ENCODE measurements at regions not wholly inside any gene's neighbourhood (a gene's known extent, or its start where the extent isn't known, plus 50 kb on each side); places are given as distances from the start of the nearest gene placed in this dataset.
"Not testable (repeated sequence)": the region's sequence is repeated elsewhere in the genome, so short reads cannot be mapped to it uniquely, and the experiment has no call there.

- intact Hi-C loops (cut with DNase I) = no loop called here
- ATAC-seq = no peak
- no peak for DNase-seq (ENCODE audit: missing footprints)
Measured at GRCh38 chr7:146057958-146058357, 58.6 kb upstream of the CNTNAP2 start.

DNA sequence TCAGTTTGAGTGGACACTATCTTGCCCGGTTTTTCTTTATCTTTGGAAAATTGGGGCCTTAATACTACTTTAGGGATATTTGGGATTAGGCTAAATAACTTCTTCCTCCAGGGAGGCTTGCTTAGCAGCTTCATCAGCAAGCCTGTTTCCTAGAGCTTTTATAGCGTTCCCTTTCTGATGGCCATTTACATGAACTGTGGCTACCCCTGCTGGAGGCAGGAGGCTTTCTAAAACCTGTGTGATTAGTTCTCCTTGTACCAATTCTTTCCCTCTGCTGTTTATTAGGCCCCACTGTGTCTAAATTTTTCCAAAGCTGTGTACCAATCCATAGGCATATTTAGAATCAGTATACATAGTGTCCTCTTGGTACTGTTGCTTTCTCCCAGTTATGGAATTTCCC, 61.7 kb upstream of the CNTNAP2 start:
- ATAC-seq = no peak
- intact Hi-C loops (cut with DNase I) = no loop called here

DNA sequence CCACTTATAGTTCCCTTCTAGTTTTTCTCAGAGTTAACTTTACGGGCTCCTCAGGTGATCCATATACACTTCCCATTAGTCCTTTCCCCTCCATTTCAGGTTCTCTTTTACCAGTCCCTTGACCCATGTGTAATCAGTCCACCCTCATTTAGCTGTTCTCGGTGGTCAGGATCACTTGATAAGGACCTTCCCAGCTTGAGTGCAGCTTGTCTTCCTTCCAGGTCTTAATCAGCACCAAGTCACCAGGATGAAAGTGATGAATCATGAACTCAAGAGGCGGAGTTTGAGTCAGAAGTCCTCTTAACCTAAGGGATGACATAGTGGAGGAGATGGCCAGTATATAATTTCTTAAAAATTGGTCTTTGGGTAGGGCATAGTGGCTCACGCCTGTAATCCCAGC, 63.1 kb upstream of the CNTNAP2 start:
- intact Hi-C loops (cut with DNase I) = no loop called here
- DNase-seq (ENCODE audit: missing footprints) (no peak), ATAC-seq (no peak)

More for the DNA sequence above, 61.7 kb upstream of the CNTNAP2 start:
- no peak for DNase-seq (ENCODE audit: missing footprints)

DNA sequence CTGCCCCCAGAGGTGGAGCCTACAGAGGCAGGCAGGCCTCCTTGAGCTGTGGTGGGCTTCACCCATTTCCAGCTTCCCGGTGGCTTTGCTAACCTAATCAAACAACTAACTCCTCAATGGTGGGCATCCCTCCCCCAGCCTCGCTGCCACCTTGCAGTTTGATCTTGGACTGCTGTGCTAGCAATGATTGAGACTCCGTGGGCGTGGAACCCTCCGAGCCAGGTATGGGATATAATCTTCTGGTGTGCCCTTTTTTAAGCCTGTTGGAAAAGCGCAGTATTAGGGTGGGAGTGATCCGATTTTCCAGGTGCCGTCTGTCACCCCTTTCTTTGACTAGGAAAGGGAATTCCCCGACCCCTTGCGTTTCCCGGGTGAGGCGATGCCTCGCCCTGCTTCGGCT, 73.3 kb upstream of the CNTNAP2 start:
- intact Hi-C loops (cut with DNase I); ATAC-seq: not testable (repeated sequence)
- peak; percentile 61 for DNase-seq (ENCODE audit: missing footprints)

GRCh38 chr7:146028251-146028750, 88.3 kb upstream of the CNTNAP2 start:
- no peak for ATAC-seq
- intact Hi-C loops (cut with DNase I) = no loop called here
- DNase-seq (ENCODE audit: missing footprints) = no peak

DNA sequence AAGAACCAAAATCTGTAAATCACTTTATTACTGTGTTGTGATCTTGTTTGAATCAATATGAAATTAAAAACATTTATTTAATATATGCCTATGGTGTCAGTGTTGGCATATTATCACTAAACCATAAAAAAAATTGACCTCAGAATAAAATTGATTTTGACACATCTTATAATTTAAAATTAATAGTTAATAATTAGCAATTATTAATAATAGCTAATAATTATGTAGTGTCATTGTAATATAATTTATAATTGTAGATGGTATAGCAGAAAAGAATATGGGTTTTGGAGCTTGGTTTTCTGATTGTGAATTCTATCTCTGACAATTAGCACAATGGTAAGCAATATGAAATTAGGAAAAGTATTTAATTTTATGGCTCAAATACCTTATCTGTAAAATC, 89.4 kb upstream of the CNTNAP2 start:
- intact Hi-C loops (cut with DNase I) = no loop called here
- ATAC-seq = no peak
- DNase-seq (ENCODE audit: missing footprints) = no peak

DNA sequence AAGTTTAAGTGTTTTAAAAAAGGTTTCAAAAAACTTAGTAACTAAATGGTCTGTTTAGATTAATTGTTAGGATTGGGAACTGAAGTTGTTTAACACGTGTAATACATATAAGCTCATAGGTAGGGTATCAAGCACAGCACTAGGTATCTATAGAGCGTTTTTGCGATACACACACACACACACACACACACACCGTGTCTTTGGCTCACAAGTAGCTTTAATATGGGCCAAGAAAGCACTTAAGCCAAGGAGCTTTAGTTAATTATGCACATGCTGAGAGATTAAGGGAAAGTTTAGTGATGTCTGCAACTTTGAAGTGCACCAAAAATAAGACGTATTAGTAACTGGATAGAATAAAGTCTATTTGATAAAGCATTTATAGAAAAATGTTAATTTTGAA, 93.8 kb upstream of the CNTNAP2 start:
- DNase-seq (ENCODE audit: missing footprints) (no peak), ATAC-seq (no peak)
- intact Hi-C loops (cut with DNase I) = no loop called here

GRCh38 chr7:146019041-146020004, 97.3 kb upstream of the CNTNAP2 start:
- ATAC-seq; intact Hi-C loops (cut with DNase I): not testable (repeated sequence)

GRCh38 chr7:146017366-146017765, 99.2 kb upstream of the CNTNAP2 start:
- ATAC-seq; intact Hi-C loops (cut with DNase I); DNase-seq (ENCODE audit: missing footprints): not testable (repeated sequence)

More at GRCh38 chr7:146019041-146020004, 97.3 kb upstream of the CNTNAP2 start:
- not testable (repeated sequence) for DNase-seq (ENCODE audit: missing footprints)

DNA sequence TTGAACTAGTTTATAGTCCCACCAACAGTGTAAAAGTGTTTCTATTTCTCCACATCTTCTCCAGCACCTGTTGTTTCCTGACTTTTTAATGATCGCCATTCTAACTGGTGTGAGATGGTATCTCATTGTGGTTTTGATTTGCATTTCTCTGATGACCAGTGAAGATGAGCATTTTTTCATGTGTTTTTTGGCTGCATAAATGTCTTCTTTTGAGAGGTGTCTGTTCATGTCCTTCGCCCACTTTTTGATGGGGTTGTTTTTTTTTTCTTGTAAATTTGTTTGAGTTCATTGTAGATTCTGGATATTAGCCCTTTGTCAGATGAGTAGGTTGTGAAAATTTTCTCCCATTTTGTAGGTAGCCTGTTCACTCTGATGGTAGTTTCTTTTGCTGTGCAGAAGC, 102.4 kb upstream of the CNTNAP2 start:
- ATAC-seq; intact Hi-C loops (cut with DNase I); DNase-seq (ENCODE audit: missing footprints): not testable (repeated sequence)

DNA sequence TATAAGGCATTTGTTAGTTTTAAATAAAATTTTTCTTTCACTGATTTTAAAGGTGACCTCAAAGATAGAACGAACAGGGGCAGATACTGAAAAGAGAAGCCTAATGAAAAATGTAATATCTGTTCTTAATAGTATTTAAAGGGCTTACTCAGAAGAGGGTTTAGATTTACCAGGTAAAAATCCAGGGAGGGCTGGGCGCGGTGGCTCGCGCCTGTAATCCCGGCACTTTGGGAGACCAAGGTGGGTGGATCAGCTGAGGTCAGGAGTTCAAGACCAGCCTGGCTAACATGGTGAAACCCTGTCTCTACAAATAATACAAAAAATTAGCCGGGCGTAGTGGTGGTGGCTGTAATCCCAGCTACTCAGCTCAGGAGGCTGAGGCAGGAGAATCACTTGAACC, 108.3 kb upstream of the CNTNAP2 start:
- ATAC-seq (no peak), DNase-seq (ENCODE audit: missing footprints) (no peak)
- intact Hi-C loops (cut with DNase I) = no loop called here

DNA sequence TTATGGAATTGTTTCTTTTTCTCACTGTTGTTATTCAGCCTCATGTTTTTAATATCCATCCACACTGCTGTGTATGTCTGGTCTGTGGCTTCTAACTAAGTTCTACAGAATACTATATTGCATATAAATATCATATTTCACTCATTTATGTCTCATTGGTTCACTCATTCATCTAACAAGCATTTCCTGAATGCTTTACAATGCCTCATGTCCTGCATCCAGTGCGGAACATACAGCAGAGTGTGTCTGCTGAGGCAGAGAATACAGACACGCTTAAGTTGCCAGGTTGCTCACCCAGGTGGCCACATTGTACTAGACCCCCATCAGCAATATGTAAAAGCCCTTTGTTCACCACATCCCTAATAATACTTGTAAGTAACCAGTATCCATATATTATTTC, 111.8 kb upstream of the CNTNAP2 start:
- no peak for DNase-seq (ENCODE audit: missing footprints)
- ATAC-seq = no peak
- intact Hi-C loops (cut with DNase I) = no loop called here

- intact Hi-C loops (cut with DNase I) = no loop called here
- DNase-seq (ENCODE audit: missing footprints) = no peak
Measured at GRCh38 chr7:146002431-146003078, 114.0 kb upstream of the CNTNAP2 start.

DNA sequence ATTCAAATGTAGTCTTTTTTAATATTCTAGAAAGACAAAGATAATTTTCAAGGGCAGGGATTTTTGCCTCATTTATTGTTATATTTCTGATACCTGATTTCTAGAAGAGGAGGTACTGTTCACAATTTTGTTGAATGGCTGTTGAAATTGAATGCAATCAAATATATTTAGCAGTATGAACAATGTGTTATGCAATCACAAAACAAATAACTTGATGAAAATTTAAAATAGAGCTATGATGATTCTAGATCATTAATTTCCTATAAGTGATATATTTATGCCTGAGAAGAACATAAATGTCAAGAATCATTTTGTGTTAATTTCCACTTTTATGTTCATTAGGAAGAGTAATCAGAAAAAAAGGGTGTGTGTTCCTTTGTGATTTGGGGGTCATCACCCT, 114.6 kb upstream of the CNTNAP2 start:
- intact Hi-C loops (cut with DNase I) = no loop called here
- DNase-seq (ENCODE audit: missing footprints) (no peak), ATAC-seq (no peak)

More at GRCh38 chr7:146002431-146003078, 114.0 kb upstream of the CNTNAP2 start:
- ATAC-seq = no peak

- no peak for DNase-seq (ENCODE audit: missing footprints)
- ATAC-seq = no peak
- intact Hi-C loops (cut with DNase I) = no loop called here
Measured at GRCh38 chr7:146000882-146001281, 115.7 kb upstream of the CNTNAP2 start.

GRCh38 chr7:145989469-145989868, 127.1 kb upstream of the CNTNAP2 start:
- intact Hi-C loops (cut with DNase I) = no loop called here
- ATAC-seq = no peak
- DNase-seq (ENCODE audit: missing footprints) = no peak

- ATAC-seq = no peak
- intact Hi-C loops (cut with DNase I) = no loop called here
Measured at GRCh38 chr7:145986248-145986874, 130.2 kb upstream of the CNTNAP2 start.

DNA sequence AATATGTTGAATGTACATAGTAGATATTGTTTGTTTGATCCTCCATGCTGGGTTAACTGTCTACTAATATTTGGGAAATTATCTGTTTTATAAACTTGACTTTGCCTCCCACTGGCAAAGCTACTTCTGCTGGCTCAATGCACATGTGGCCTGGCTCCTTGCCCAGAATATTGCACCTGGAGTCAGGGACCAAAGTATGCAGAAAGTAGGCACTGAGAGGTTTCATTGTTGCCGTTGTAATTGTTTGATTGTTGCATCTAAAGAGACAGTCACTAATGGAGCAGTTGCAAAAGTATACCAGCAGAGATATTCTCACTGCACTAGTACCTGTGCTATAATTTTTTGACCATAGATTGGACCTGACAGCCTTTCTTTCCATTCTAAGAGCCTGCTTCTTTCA, 137.8 kb upstream of the CNTNAP2 start:
- DNase-seq (ENCODE audit: missing footprints) (no peak), ATAC-seq (no peak)
- intact Hi-C loops (cut with DNase I) = no loop called here

More at GRCh38 chr7:145986248-145986874, 130.2 kb upstream of the CNTNAP2 start:
- DNase-seq (ENCODE audit: missing footprints) = no peak

DNA sequence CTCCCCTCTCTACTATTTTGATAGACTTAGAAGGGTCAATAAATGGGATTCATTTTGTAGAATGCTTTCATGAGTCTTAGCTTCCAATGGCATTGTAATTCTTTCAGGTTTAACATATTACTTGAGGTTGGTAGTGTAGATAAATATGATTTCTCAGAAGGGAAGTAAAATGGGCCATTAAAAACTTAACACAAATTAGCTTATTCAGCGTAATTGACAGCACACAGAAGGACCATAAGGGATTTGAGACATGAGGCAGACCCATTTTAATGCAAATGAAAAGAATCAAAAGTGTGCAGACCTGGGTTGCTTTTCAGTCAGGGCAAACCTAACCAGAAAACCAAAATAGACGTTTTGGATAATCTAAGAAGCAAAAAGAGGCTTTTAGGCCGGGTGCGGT, 156.6 kb upstream of the CNTNAP2 start:
- intact Hi-C loops (cut with DNase I) = no loop called here
- no peak for ATAC-seq
- DNase-seq (ENCODE audit: missing footprints) = no peak

Data from Right ventricle myocardium inferior (tissue), 1 donor.